Upper lobe of left lung (tissue), 4 donors: ENCODE measurements at regions not wholly inside any gene's neighbourhood (a gene's known extent, or its start where the extent isn't known, plus 50 kb on each side); places are given as distances from the start of the nearest gene placed in this dataset.

Source experiments
- CTCF ChIP-seq, 6 experiments: fragments of 450-650 bp in 4 of 6; fragments of 200-600 bp in 2 of 6; sonication (generic) in 2 of 6; IDR thresholded peaks; one replicate each; pipeline ENCODE4 v1.5.1; 2016 to 2019; ENCODE audit warnings: antibody characterized with exemption in 6 of 6
- EP300 ChIP-seq, 4 donors: sonication (generic); formaldehyde crosslinking; IDR thresholded peaks; one replicate each; pipeline ENCODE4 v1.5.1; 2017; ENCODE audit warnings: antibody characterized with exemption in 4 of 4, control low read depth in 2 of 4

GRCh38 chr7:25656581-25657026 lies 428.3 kb upstream of the NPVF start:
- TF ChIP-seq CTCF (IDR thresholded peaks at IDR 0.05) (no peak), EP300 (IDR thresholded peaks at IDR 0.05) (no peak)
